ENCODE measurements at regions not wholly inside any gene's neighbourhood (a gene's known extent, or its start where the extent isn't known, plus 50 kb on each side); places are given as distances from the start of the nearest gene placed in this dataset.
"Not testable (repeated sequence)": the region's sequence is repeated elsewhere in the genome, so short reads cannot be mapped to it uniquely, and the experiment has no call there.

DNA sequence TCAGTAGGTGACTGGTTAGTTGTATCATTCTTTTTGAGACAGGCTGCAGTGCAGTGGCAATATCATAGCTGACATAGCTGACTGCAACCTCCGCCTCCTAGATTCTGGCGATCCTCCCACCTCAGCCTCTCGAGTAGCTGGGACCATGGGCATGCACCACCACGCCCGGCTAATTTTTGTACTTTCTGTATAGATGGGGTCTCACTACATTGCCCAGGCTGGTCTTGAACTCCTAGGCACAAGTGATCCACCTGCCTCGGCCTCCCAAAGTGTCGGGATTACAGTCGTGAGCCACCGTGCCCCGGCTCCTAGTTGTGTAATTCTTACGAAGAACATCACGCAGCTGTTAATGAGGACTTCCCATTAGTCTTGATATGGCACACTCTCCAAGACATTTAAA lies 123.4 kb upstream of the VKORC1L1 start:
- no peak for DNase-seq

DNA sequence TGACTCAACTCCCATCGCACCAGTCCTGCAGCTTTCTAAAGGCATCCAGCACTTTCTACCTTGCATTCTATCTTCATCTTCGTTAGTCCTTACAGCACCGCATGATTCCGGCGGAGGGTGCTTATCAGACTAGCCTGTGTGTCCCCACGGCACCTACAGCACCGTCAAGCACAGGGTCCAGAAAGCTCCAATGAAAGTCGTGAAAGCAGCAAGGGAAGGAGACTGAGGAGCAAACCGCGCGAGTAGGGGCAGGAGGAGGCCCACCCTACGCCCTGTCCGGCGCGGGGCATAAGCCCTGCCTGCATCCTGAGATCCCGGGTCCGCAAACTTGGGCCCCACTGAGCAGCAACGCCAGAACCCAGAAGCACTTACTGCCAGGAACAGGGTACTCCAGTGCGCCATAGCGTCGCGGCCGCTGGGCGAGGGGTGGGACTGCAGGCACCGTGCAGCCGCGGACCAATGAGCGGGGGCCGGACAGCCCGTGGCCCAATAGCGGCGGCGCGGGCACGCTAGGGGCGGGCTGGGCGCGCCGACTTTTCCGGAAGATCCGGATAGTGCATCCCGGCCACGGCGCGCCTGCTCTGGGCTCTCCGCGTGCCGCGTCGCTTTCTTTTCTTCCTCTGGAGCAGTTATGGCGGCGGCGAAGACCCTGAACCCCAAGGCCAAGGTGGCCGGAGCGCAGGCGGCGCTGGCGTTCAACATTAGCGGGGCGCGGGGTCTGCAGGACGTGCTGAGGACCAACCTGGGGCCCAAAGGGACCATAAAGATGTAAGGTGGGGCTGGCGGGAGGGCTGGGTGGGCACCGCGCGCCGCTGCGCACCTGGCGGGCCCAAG lies 122.1 kb upstream of the VKORC1L1 start:
- DNase-seq: peak; percentile 86

DNA sequence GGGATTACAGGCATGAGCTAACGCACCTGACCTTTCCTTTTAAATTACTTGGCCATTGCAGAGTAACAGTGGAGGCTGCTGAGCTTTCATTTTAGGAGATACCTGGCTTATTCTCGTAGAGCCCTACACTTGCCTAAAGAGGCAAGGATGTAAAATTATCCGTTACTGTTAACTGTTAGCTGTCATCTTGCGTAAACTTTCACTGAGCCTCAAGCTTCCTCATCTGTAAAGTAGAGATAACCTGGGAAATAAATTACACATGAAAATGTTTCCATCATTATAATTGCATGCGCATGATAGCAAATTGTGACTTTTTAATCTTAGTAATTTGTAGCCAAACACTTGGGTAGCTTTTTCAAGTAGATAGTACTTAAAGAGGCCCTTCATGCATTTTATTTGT lies 118.8 kb upstream of the VKORC1L1 start:
- not testable (repeated sequence) for DNase-seq

DNA sequence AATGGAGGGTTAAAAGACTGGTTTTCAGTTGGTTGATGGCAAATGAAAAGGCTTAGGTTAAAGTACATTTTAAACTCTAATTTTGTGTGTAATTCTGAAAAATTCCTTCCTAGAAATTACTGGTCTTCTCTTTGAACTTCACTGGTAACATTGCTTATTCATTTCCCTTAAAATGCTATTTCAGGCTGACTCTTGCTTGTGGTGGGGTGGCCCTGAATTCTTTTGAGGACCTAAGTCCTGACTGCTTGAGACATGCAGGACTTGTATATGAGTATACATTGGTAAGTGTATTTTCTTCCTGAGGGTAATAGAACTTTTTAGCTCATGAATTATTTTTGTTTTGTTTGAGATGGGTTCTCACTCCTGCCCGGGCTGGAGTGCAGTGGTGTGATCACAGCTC lies 113.9 kb upstream of the VKORC1L1 start:
- not testable (repeated sequence) for DNase-seq

DNA sequence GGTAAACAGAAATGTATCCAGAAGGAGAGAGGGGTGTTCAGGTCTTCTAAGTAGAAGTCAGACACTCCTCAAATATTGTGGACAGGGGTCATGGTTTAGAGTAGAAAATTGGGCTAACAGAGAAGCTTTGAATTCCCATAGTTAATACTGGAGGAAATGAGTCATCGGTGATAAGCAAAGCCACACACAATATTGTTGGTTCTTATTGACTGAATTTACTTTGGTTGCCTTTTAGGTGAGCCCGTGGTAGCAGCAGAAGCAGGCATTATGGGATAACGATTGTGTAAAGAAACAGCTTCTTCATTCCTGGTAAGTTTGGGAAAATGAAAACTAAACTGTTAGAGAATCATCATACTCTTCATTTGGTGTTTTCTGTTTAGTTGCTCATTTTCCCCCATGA lies 110.2 kb upstream of the VKORC1L1 start:
- DNase-seq: not testable (repeated sequence)

DNA sequence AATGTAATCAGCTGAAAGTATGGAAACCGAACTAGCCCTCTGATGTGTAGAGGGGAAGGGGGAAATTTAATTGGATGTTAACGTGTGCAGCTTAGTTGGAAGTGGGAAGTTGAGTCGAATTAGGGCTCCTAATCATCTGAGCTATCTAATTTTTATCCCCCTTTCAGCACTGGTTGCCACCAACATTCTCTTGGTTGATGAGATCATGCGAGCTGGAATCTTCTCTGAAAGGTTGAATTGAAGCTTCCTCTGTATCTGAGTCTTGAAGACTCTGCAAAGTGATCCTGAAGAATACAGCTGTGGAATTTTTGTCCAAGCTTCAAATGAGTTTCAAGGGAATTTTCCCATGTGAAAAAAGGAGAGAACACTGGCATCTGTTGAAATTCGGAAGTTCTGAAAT lies 109.8 kb upstream of the VKORC1L1 start:
- not testable (repeated sequence) for DNase-seq

DNA sequence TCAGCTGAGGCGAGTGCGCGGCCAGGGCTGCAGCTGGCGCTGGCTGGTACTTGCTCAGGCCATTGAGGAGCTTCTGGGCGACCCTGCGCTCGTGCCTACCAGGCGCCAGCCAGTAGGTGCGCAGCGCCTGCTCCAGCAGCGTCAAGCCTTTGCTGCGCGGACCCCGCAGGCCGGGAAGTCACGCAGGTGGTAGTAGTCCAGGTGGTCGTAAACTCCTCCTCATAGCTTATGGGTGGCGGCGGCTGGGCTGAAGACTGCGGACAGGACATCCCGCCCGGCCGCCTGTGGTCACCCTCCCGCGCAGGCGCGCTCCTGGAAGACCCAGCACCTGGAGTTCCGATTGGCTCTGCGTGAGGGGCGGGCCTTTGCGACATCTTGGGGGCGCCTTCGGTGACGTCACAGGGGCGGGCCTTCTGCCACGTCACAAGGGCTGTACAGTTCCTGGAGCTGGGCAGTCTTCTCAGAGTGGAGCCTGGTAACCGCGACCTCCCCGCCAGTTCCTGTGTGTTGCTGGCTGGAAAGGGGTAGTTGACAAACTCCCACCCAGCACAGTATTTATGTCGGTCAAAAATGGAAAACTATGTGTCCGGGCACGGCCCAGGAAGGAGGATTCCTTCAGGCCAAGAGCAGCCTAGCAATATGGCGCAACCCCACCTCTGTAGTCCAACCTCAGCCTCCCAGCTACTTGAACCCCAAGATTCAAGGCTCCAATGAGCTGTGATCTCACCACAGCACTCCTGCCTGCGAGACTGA lies 102.2 kb upstream of the VKORC1L1 start:
- DNase-seq: peak; percentile 74

DNA sequence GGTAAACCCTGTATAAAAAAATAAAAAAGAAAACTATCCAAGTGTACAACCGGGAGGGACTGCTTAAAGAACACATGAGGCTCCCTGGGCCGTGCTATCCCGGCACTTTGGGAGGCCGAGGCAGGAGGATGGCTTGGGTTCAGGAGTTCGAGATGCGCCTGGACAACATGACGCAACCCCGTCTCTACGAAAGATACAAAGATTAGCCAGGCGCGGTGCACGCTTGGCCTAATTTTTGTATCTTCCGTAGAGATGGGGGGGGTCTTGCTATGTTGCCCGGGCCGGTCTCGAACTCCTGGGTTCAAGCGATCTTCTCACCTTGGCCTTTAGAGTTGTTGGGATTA lies 101.7 kb upstream of the VKORC1L1 start:
- DNase-seq: not testable (repeated sequence)

DNA sequence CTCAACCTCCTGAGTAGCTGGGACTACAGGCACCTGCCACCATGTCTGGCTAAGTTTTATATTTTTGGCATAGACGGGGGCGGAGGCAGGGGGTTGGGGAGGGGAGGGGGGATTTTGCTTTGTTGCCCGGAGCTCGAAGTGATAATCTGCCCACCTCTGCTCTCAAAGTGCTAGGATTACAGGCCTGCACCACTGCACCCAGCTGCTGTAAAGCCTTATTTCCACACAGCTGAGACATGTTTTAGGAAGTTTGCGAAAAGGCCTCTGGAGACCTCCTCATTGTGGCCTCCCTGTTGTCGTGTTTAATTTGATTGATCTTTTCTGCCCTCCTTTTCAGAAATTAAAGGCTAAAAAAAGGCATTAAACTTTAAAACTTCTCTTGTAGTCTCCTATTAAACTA lies 96.2 kb upstream of the VKORC1L1 start:
- DNase-seq: not testable (repeated sequence)

DNA sequence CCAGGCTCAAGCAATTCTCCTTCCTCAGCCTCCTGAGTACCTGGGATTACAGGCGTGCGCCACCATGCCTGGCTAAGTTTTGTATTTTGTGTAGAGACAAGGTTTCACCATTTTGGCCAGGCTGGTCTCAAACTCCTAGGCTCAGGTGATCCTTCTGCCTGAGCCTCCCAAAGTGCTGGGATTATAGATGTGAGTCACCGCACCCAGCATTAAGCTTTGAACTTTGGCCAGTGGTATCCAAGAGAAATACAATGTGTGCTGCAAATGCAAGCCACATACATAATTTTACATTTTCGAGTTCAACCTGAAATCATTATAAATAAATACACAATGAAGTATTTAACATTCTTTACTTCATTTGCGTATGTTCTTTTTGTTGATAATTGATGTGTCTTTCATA lies 82.9 kb upstream of the VKORC1L1 start:
- DNase-seq: not testable (repeated sequence)

DNA sequence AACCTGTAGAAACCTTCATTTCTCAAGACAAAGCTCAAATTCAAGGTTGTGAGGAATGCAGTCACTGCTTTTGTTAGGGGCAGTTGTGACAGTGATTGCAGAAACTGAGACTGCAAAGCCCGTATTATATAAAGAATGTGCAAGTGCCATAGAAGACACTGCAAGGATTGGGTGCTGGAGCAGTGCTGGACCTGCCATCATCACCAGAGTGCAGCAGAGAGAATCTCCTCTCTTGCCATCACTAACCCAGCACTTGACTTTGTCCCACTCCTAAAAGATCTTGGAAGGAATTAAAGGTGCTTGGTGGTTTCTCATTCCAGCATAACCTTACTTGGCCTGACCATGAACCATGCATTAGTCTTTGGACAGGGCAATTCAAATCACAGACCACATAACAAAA lies 81.1 kb upstream of the VKORC1L1 start:
- DNase-seq: not testable (repeated sequence)

DNA sequence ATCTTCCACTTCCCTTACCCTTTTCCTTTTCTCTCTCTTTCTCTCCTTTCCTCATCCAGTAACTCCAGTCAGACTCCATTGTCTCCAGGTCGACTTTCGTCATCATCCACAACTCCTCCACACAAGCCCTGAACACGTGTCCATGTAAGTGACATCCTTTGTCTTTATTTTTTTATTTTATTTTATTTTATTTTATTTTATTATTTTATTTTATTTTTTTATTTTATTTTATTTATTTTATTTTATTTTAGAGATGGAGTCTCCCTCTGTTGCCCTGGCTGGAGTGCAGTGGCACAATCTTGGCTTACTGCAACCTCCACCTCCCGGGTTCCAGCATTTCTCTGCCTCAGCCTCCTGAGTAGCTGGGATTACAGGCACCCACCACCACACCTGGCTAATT lies 80.1 kb upstream of the VKORC1L1 start:
- DNase-seq: not testable (repeated sequence)

DNA sequence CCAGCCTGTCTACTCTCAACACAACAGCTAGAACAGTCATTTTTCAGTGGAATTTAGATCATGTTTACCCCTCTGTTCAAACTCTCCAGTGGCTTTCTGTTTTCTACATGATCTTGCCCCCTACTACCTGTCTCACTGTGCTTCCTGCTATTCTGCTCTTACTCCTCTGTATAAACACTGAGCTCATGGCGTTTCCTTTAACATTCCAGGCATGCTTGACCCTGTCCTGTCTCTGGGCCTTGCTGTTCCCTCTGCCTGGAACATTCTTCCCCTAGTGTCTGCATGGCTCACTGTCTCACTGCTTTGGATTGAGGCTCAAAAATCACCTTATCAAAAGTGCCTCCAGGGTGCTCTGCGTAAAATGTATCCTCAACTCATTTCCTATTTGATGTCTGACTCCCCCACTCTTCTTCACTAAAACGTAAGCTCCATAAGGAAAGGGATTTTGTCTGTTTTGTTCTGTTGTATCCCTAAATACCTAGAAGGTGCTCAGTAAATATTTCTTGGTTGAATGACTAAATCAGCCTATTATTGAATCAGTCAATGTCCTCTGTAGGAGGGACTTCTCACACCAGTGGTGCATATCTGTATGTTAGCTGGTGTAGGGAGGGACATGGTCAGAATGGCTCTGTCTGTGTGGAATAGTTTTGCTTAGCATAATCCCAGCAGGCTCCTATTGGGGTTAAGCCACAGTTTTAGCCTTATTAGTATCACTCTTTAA lies 78.0 kb upstream of the VKORC1L1 start:
- not testable (repeated sequence) for DNase-seq

DNA sequence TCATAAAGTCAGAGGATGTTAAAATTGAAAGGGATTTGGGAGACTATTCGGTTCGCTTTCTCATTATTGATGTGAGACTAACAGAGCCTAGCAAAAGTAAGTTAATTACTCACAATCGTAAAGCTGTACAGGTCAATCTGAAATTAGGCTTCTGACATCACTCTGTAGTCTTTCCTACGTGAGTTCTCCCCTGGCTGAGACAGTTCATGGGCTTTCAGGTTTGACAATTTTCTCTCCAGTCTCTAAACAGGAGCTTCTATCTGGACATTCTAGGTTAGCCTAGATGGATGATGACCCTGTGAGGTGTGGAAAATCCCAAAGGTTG lies 77.5 kb upstream of the VKORC1L1 start:
- DNase-seq: not testable (repeated sequence)

DNA sequence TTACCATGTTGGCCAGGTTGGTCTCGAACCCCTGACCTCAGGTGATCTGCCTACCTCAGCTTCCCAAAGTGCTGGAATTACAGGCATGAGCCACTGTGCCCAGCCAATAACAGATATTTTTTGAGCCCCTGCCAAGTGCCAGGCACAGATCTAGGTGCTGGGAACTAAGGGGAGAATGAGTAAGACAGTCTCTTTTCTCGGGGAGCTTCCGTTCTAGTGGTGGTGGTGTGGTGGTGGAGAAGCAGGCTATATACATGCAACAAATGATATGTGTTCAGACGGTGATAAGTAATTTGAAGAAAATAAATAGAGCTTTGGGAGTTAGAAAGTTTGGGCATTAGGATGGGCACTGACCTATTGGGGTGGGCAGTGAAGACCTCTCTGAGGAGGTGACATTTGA lies 76.7 kb upstream of the VKORC1L1 start:
- DNase-seq: no peak

DNA sequence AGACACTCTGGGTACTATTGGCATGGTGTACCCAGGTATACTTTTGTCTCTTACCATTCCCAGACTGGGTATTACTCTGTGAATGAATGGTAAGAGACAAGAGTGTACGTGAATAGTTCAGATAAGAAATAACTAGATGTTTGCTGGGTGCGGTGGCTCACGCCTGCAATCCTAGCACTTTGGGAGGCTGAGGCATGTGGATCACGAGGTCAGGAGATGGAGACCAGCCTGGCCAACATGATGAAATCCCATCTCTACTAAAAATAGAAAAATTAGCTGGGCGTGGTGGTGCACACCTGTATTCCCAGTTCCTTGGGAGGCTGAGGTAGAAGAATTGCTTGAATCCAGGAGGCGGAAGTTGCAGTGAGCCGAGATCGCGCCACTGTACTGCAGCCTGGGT lies 75.8 kb upstream of the VKORC1L1 start:
- not testable (repeated sequence) for DNase-seq

DNA sequence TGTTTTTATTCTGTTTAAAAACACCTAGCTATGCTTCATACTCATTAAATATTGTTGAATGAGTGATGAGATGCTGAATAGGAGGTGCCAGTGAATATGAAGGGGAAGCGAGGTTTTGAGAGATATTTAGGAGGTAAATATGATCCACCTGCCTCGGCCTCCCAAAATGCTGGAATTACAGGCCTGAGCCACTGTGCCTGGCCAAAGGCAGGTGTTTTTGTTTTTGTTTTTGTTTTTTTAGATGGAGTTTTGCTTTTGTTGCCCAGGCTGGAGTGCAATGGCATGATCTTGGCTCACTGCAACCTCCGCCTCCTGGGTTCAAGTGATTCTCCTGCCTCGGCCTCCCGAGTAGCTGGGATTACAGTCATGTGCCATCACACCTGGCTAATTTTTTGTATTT lies 75.3 kb upstream of the VKORC1L1 start:
- DNase-seq: not testable (repeated sequence)

DNA sequence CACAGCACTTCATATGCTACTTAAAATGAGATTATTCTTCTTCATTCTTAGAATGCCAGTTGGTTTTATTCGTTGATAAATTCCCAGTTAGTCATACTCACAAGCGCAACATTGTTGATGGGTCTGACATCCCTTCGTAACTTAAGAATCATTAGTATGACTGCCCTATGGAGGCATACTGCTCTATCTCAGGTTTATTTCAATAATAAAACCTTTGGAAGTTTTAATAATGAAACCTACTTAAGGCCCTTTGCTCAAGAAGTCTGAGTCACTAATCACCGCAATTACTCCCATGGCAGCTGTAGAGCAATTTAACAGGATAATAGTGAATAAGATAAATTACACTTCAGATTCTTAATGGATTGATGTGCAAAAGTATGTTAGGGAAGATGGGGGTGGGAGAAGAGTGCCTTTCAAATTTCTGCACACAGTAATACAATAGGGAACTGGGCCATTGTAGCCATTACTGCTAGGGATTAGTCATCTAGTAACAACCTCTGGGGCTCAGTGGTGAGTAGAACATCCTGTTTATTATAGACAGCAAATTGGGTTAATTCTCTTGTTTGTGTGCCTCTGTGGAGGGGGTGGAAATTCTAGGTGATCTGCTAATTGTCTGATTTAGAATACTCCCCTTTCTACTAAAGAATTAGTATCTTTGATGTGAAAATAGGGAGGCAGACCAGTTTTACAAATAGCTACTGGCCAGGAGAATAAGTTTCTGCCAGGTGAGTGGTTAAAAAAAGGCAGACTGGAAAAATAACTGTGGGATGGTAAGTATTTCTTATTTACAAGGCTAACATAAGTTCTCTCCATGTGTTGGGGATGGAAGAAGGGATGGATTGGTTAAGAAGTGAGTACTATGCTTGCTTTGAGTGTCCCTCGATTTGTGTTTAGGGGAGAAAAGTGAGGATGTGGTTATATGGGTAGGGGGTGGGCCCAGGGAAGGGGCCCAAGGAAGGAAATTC lies 74.5 kb upstream of the VKORC1L1 start:
- DNase-seq: no peak

DNA sequence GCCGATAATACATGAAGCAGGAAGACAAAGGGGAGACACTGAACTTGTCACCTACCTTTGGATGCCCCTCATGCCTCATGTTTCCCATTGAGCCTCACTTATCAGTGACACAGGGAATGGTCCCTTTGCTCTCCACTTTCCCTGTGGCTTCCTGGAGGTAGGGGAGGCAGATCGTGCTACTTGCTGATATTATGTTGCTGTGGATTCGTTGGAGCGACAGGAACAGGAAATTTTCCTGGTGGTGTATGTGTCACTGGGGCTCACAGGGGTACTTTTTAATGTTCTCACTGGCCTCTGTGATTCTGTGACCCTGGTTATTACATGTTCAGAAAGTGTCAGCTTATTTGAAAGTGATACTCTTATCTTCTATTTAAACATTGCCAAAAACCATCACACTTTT lies 72.7 kb upstream of the VKORC1L1 start:
- not testable (repeated sequence) for DNase-seq

DNA sequence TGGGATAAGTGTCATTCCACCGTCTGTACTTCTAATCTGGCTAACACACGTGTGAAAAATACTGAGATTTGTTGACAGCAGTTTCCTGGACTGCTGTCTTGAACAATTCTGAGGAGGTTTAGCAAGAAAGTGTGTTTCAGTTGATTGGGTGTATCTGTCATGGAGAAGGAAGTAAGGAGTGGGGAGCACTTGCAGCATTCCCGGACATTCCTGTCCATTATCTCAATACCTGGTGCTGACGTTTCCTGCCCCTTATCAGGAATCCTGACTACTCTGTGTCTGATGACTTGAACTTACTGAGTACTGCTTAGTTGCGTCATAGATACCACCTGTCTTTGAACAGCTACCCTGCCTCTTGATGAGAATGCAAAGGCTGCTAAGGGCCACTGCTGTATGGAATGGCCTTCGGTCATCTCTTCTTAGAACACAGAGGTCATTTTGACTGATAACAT lies 72.0 kb upstream of the VKORC1L1 start:
- no peak for DNase-seq

DNA sequence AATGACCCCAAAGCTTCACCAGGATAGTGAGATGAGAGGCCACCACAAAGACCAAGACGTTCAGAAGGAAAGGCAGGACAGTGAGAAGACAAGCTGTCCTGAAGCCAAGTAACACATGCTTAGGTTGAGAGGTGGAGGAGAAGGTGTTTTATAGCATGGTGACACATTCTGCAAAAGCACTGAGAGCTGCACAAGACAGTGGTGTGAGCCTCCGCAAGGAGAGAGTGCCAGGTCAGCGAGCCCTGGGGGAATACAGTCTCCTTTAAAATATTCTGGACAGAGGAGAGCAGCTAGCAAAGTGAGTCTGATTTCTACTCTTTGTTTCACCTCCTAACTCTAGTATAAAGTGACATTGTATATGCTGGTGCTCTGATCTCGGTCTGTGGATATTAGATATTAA lies 68.0 kb upstream of the VKORC1L1 start:
- DNase-seq: no peak

DNA sequence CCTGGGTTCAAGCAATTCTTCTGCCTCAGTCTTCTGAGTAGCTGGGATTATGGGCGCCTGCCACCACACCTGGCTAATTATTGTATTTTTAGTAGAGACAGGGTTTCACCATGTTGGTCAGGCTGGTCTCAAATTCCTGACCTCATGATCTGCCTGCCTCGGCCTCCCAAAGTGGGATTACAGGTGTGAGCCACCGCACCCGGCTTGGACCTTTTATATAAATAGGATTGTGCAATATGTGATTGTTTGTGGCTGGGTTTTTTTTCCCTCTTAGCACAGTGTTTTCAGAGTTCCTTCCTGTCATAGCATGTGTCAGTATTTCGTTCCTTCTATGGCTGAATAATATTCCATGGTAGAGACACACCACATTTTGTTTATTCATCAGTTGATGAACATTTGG lies 65.8 kb upstream of the VKORC1L1 start:
- DNase-seq: not testable (repeated sequence)

Data from SHP77 treated with DMSO at 0.1 percent for 48 hours (cell line).